HepG2 (cell line): ENCODE measurements at regions not wholly inside any gene's neighbourhood (a gene's known extent, or its start where the extent isn't known, plus 50 kb on each side); places are given as distances from the start of the nearest gene placed in this dataset.

Experiments used
- ATAC-seq: fragments of 200-7000 bp; cut with Tn5 transposase; 3 replicates; pipeline ENCODE4 v1.9.1; 2020; ENCODE audit warnings: mild to moderate bottlenecking, moderate library complexity
- BruUV-seq: library from RNA; stranded (reverse); fragments of 400-500 nt; replicated peaks from 2 replicates; lab custom pipeline; 2021; lab: Mats Ljungman, UMichigan
- CTCF ChIA-PET: fragments of 300-600 bp; formaldehyde crosslinking; extraction: SDS; loops from one replicate; lab custom pipeline; 2021; ENCODE audit warnings: low total read pairs, inconsistent platforms, low intra/inter-chr PET ratio; lab: Yijun Ruan, JAX
- POLR2A ChIA-PET: fragments of 350-600 bp; sonication (Branson Sonifier 250); formaldehyde crosslinking; loops from one replicate; lab custom pipeline; 2020; ENCODE audit warnings: antibody characterized with exemption, inconsistent platforms; lab: Yijun Ruan, JAX
- DNase-seq: peaks from one replicate; pipeline ENCODE4 v3.0.0-alpha.2; 2015; ENCODE audit warnings: low spot score
- FAIRE-seq: peaks from 3 replicates; lab custom pipeline; 2011; peaks lifted over from hg19 to GRCh38; lab: Jason Lieb, UNC
- H2AFZ ChIP-seq: one replicate; pipeline ENCODE4 v1.6.1; 2011; ENCODE audit warnings: low read length, inconsistent platforms
- H3K27ac ChIP-seq: fragments of 300-600 bp; 3 replicates; pipeline ENCODE4 v1.8.0; 2011; ENCODE audit warnings: mixed run types, mild to moderate bottlenecking, mixed read lengths, low read length, inconsistent platforms; ENCODE audit not compliant: insufficient read depth; ENCODE audit errors: extremely low read length
- H3K27me3 ChIP-seq, 2 experiments: fragments of 200-600 bp in 1 of 2; 2 replicates in 1 of 2; 3 replicates in 1 of 2; pipeline versions ENCODE4 v1.6.0 to v1.8.0; 2011; ENCODE audit warnings: low read length in 2 of 2, mild to moderate bottlenecking in 2 of 2, moderate library complexity in 2 of 2, inconsistent platforms in 1 of 2; ENCODE audit not compliant: insufficient read depth in 2 of 2, control insufficient read depth in 1 of 2
- H3K36me3 ChIP-seq, 2 experiments: fragments of 200-600 bp in 1 of 2; replicated peaks in 1 of 2; 2 replicates in 1 of 2; 3 replicates in 1 of 2; pipeline versions ENCODE4 v1.5.1 to v1.8.0; 2011; ENCODE audit warnings: low read length in 2 of 2, inconsistent platforms in 1 of 2; ENCODE audit not compliant: insufficient read depth in 2 of 2, control insufficient read depth in 1 of 2
- H3K4me1 ChIP-seq: 2 replicates; pipeline ENCODE4 v1.5.1; 2012; ENCODE audit warnings: low read length, inconsistent platforms; ENCODE audit not compliant: insufficient read depth
- H3K4me2 ChIP-seq: 2 replicates; pipeline ENCODE4 v1.6.0; 2011; ENCODE audit warnings: low read depth, low read length, inconsistent platforms
- H3K4me3 ChIP-seq, 3 experiments: fragments of 200-600 bp in 1 of 3; sonication (generic), shearing (Covaris generic) in 1 of 3; replicated peaks in 1 of 3; 2 replicates each; pipeline ENCODE4 v1.5.1; 2011 to 2016; ENCODE audit warnings: low read length in 3 of 3, inconsistent platforms in 2 of 3, low read depth in 2 of 3, mild to moderate bottlenecking in 2 of 3, control low read depth in 1 of 3, mixed read lengths in 1 of 3; ENCODE audit not compliant: insufficient read depth in 1 of 3
- H3K79me2 ChIP-seq: one replicate; pipeline ENCODE4 v1.6.1; 2011; ENCODE audit warnings: low read length, inconsistent platforms; ENCODE audit not compliant: insufficient read depth
- H3K9ac ChIP-seq: 2 replicates; pipeline ENCODE4 v1.6.0; 2011; ENCODE audit warnings: mild to moderate bottlenecking, low read depth, low read length, inconsistent platforms; ENCODE audit not compliant: insufficient read depth
- H3K9me3 ChIP-seq: 2 replicates; pipeline ENCODE4 v1.5.1; 2012; ENCODE audit warnings: mild to moderate bottlenecking, low read length
- H4K20me1 ChIP-seq: 2 replicates; pipeline ENCODE4 v1.6.0; 2011; ENCODE audit warnings: inconsistent platforms, mild to moderate bottlenecking, low read length, moderate library complexity; ENCODE audit not compliant: insufficient read depth
- FOXA1 ChIP-seq, 2 experiments: fragments of 450-650 bp in 1 of 2; sonication (generic) in 1 of 2; formaldehyde crosslinking in 1 of 2; IDR thresholded peaks; 2 replicates each; pipeline versions ENCODE4 v1.4.0 to v1.6.1; 2016 to 2020; ENCODE audit warnings: missing genetic modification reagents in 1 of 2
- HMGXB4 ChIP-seq, 2 experiments: sonication (generic) in 1 of 2; formaldehyde crosslinking in 1 of 2; IDR thresholded peaks; 2 replicates each; pipeline versions ENCODE4 v1.4.0 to v1.6.1; 2018 to 2020; ENCODE audit warnings: missing genetic modification reagents in 2 of 2, borderline replicate concordance in 1 of 2, low read depth in 1 of 2, mild to moderate bottlenecking in 1 of 2, missing biosample characterization in 1 of 2
- KDM3A ChIP-seq: IDR thresholded peaks from 2 replicates; pipeline ENCODE4 v1.6.1; 2018; ENCODE audit warnings: low read depth, missing compliant biosample characterization
- MXI1 ChIP-seq: IDR thresholded peaks from 3 replicates; pipeline ENCODE4 v1.6.1; 2012; ENCODE audit warnings: low read depth, low read length, inconsistent platforms, borderline replicate concordance
- NR1H2 ChIP-seq: sonication (generic); formaldehyde crosslinking; IDR thresholded peaks from 2 replicates; pipeline ENCODE4 v1.8.1; 2022; ENCODE audit warnings: low read depth, missing genetic modification reagents, borderline replicate concordance
- POGK ChIP-seq: sonication (generic); formaldehyde crosslinking; conservative IDR thresholded peaks from 2 replicates; pipeline ENCODE4 v1.8.0; 2022; ENCODE audit warnings: mild to moderate bottlenecking, moderate library complexity, missing genetic modification reagents
- SKI ChIP-seq: fragments of 450-650 bp; IDR thresholded peaks from one replicate; pipeline ENCODE4 v1.6.1; 2018; ENCODE audit warnings: mild to moderate bottlenecking; ENCODE audit not compliant: partially characterized antibody
- SP4 ChIP-seq: sonication (generic); formaldehyde crosslinking; IDR thresholded peaks from 2 replicates; pipeline ENCODE4 v1.8.1; 2023; ENCODE audit warnings: mild to moderate bottlenecking, missing genetic modification reagents
- THAP8 ChIP-seq: sonication (generic); formaldehyde crosslinking; IDR thresholded peaks from 2 replicates; pipeline ENCODE4 v1.5.1; 2020; ENCODE audit warnings: missing genetic modification reagents, mild to moderate bottlenecking, borderline replicate concordance
- ZIK1 ChIP-seq: sonication (generic); formaldehyde crosslinking; IDR thresholded peaks from 2 replicates; pipeline ENCODE4 v1.5.0; 2020; ENCODE audit warnings: mild to moderate bottlenecking, low read depth, missing genetic modification reagents, borderline replicate concordance
- ZNF354B ChIP-seq: sonication (generic); formaldehyde crosslinking; IDR thresholded peaks from 2 replicates; pipeline ENCODE4 v1.8.0; 2022; ENCODE audit warnings: mild to moderate bottlenecking, missing genetic modification reagents
- ZNF382 ChIP-seq: sonication (generic); formaldehyde crosslinking; IDR thresholded peaks from 2 replicates; pipeline ENCODE4 v1.5.0; 2020; ENCODE audit warnings: missing genetic modification reagents, mild to moderate bottlenecking, borderline replicate concordance
- WGBS: methylation state at CpG from one replicate; pipeline ENCODE4 v1.1.6; 2017; ENCODE audit warnings: low lambda C conversion rate; 5-methylcytosine and 5-hydroxymethylcytosine counted together
- in situ Hi-C: cut with HindIII; loops from 2 replicates; pipeline ENCODE4 v1.10.0; 2017; ENCODE audit warnings: low pct_unique_long_range_greater_than_20kb; ENCODE audit not compliant: extremely low pct_ligation_motif_present
- intact Hi-C: fragments of 100-400 bp; cut with micrococcal nuclease; formaldehyde crosslinking; loops from one replicate; pipeline ENCODE4 v1.10.0; 2022; ENCODE audit not compliant: unreplicated experiment

- TF ChIP-seq SKI (no peak), KDM3A (CRISPR knock-in tag) (no peak), HMGXB4 (CRISPR knock-in tag; IDR thresholded peaks at IDR 0.05; ENCODE audit: borderline replicate concordance in 1 of 2, low read depth in 1 of 2) (no peak), THAP8 (CRISPR knock-in tag) (no peak), SP4 (no peak), ZIK1 (CRISPR knock-in tag) (no peak), NR1H2 (CRISPR knock-in tag) (no peak), MXI1 (no peak), ZNF382 (CRISPR knock-in tag) (no peak), FOXA1 (IDR thresholded peaks at IDR 0.05) (no peak), FOXA1 (CRISPR knock-in tag; IDR thresholded peaks at IDR 0.05) (no peak), POGK (CRISPR knock-in tag) (no peak), ZNF354B (CRISPR knock-in tag) (no peak)
- Histone ChIP-seq H3K9ac (no peak overlapping the region), H3K4me3 (no peak overlapping the region), H3K9me3 (no peaks in the 10 kb centered on the region), H3K27me3 (no peaks in the 10 kb centered on the region), H2AFZ (no peak overlapping the region), H4K20me1 (no peaks in the 10 kb centered on the region), H3K79me2 (no peaks in the 10 kb centered on the region), H3K27ac (no peak overlapping the region), H3K4me1 (peaks cover 6% of the 10 kb centered on the region; the same call in 1 of the 2 replicates), H3K36me3 (no peaks in the 10 kb centered on the region), H3K4me2 (no peak overlapping the region)
- no TSS peak for BruUV-seq
- ChIA-PET CTCF (no interaction called here), POLR2A (no interaction called here)
- no peak for ATAC-seq
- in situ Hi-C loops = no loop called here
- FAIRE-seq = no peak
- 25% methylated on average over 6 of the region's 6 CpGs for WGBS
- no peak for DNase-seq
- intact Hi-C loops = no loop called here
These were observed 140.7 kb upstream of the ANO3 start for GRCh38 chr11:26191193-26191592.
